BLaER1 (cell line): ENCODE measurements at regions not wholly inside any gene's neighbourhood (a gene's known extent, or its start where the extent isn't known, plus 50 kb on each side); places are given as distances from the start of the nearest gene placed in this dataset.

ENCODE experiments used
- H3K27ac ChIP-seq: shearing (Covaris generic); formaldehyde crosslinking; 2 replicates; pipeline ENCODE4 v1.8.1; 2022
- H3K27me3 ChIP-seq: shearing (Covaris generic); formaldehyde crosslinking; 2 replicates; pipeline ENCODE4 v1.8.1; 2022
- H3K36me3 ChIP-seq: shearing (Covaris generic); formaldehyde crosslinking; 2 replicates; pipeline ENCODE4 v1.8.1; 2022
- H3K4me1 ChIP-seq: shearing (Covaris generic); formaldehyde crosslinking; 2 replicates; pipeline ENCODE4 v1.8.1; 2022
- H3K4me2 ChIP-seq: shearing (Covaris generic); formaldehyde crosslinking; 2 replicates; pipeline ENCODE4 v1.8.1; 2022
- H3K4me3 ChIP-seq: shearing (Covaris generic); formaldehyde crosslinking; 2 replicates; pipeline ENCODE4 v1.8.1; 2022
- H3K9ac ChIP-seq: shearing (Covaris generic); formaldehyde crosslinking; 2 replicates; pipeline ENCODE4 v1.8.1; 2022
- H3K9me3 ChIP-seq: shearing (Covaris generic); formaldehyde crosslinking; 2 replicates; pipeline ENCODE4 v1.8.1; 2022
- H4K20me1 ChIP-seq: shearing (Covaris generic); formaldehyde crosslinking; 2 replicates; pipeline ENCODE4 v1.8.1; 2022
- Cebpa-rat ChIP-seq: shearing (Covaris generic); IDR thresholded peaks from 2 replicates; pipeline ENCODE4 v1.8.1; 2022

DNA sequence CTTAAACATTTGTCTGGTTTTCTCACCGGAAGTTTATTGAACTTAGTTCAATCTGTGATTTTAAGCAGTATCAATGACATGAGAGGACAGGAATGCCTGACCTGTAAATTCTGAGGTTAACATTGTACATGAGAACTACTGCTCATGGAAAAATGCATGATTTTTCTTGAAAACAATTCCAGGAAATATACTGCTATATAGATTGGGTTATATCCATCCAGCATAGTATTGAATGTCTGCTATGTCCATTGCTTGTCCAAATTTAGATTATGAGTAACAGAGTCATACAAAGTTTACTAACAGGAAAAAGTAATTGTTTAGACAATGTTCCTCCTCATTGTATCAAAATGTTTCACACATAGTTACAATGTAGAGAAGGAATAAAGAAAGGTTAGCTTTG is 606.8 kb downstream of the DACH1 start:
- no peak for TF ChIP-seq Cebpa-rat
- Histone ChIP-seq H3K4me1 (no peaks in the 10 kb centered on the region), H3K36me3 (no peaks in the 10 kb centered on the region), H3K27me3 (no peaks in the 10 kb centered on the region), H3K9me3 (no peaks in the 10 kb centered on the region), H3K4me3 (no peak overlapping the region), H3K27ac (no peak overlapping the region), H3K9ac (no peak overlapping the region), H3K4me2 (no peak overlapping the region), H4K20me1 (no peaks in the 10 kb centered on the region)

DNA sequence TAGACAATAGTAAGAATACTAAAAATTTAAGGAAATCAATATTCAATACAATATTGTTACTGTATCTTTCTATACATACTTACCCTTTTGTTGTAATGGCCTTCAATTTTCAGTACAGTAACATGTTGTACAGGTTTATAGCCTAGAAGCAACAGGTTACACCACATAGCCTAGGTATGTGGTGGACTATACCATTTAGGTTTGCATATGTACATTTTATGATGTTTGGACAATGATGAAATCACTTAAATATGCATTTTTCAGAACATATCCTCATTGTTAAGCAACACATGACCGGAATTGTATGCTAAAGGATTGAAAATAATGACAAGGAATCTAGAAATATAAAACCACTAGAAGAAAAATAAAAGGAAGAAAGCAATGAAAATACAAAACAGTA is 611.4 kb downstream of the DACH1 start:
- Histone ChIP-seq H3K9ac (no peak overlapping the region), H3K4me2 (no peak overlapping the region), H4K20me1 (no peaks in the 10 kb centered on the region), H3K4me3 (no peak overlapping the region), H3K4me1 (no peaks in the 10 kb centered on the region), H3K9me3 (no peaks in the 10 kb centered on the region), H3K27me3 (no peaks in the 10 kb centered on the region), H3K36me3 (no peaks in the 10 kb centered on the region), H3K27ac (no peak overlapping the region)
- TF ChIP-seq Cebpa-rat, result no peak

DNA sequence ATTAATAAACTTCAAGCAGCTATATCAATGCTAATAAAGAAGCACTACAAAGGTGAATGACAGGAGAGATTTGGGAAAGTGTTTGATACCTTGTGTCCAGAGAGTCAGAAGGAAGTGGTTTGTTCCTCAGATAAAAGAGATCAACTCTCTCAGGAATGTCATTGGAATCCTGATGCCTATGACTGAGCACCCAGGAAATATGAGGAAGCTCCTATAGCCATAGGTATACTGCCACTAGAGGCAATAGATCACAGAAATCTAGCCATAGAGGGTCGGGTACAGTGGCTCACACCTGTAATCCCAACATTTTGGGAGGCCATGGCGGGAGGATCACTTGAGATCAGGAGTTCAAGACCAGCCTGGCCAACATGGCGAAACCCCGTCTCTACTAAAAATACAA is 612.6 kb downstream of the DACH1 start:
- Histone ChIP-seq H3K27ac (no peak overlapping the region), H3K4me3 (no peak overlapping the region), H3K9me3 (no peaks in the 10 kb centered on the region), H3K4me2 (no peak overlapping the region), H3K27me3 (no peaks in the 10 kb centered on the region), H3K9ac (no peak overlapping the region), H3K36me3 (no peaks in the 10 kb centered on the region), H4K20me1 (no peaks in the 10 kb centered on the region), H3K4me1 (no peaks in the 10 kb centered on the region)
- no peak for TF ChIP-seq Cebpa-rat

DNA sequence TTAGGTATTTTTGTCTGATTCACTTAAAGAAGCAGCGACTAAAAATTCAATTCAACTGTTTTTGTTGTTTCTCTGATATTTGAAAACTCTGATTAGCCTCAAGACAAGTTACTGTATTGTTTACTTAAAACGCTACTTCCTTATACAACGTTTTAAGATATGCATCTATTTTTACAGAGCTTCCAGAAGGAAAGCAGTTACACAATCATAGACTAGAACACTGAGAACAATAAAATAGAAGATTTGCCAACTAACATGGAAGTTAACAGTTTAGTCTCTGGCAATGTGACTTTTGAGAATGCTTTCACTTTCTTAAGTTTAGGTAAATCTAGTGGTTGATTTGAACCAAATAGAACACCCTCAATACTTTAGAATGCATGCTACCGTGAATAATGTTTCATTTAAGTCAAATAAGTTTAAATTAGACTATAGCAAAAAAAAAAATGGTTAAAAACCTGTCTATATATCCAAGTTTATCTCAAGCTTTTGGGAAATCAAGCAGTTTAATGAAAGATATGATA is 614.8 kb downstream of the DACH1 start:
- H3K4me1 ChIP-seq, result no peaks in the 10 kb centered on the region
- no peak overlapping the region for H3K9ac ChIP-seq
- H3K27me3 ChIP-seq, result no peaks in the 10 kb centered on the region
- no peaks in the 10 kb centered on the region for H3K9me3 ChIP-seq
- TF ChIP-seq Cebpa-rat, result no peak
- no peaks in the 10 kb centered on the region for H4K20me1 ChIP-seq
- H3K27ac ChIP-seq, result no peak overlapping the region
- no peak overlapping the region for H3K4me2 ChIP-seq
- no peaks in the 10 kb centered on the region for H3K36me3 ChIP-seq
- no peak overlapping the region for H3K4me3 ChIP-seq

DNA sequence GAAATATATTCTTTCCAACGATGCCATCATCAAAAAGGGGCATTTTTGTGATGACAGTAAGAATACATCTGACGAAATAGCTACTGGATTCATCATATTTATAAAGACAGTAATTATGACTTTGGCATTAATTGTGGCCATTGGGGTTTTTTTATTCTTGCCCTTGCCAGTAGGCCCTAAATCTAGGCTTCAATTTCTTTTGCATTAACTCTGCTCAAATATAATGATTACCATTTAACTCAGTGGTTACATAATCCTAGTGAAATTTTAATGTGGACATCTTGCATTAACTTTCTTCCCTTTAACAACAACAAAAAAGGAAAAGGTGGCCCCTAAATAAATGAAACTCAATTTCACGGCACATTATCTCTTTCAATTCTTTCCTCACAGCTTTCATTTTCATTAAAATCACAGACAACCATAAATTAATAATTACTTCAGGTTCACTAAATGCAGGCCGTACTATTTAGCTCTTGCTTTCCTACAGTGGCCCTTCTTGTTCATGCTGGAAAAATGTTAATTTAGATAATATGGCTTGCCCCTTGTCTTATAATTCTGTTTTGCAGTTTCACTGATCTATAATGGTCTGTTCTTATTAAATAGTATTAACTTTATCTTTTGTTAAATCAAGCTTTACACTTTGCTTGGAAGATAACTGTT is 615.6 kb downstream of the DACH1 start:
- H3K4me1 ChIP-seq, result no peaks in the 10 kb centered on the region
- H3K36me3 ChIP-seq, result no peaks in the 10 kb centered on the region
- H3K4me2 ChIP-seq, result no peak overlapping the region
- no peaks in the 10 kb centered on the region for H3K9me3 ChIP-seq
- no peak overlapping the region for H3K9ac ChIP-seq
- no peak overlapping the region for H3K4me3 ChIP-seq
- H3K27me3 ChIP-seq, result no peaks in the 10 kb centered on the region
- H4K20me1 ChIP-seq, result no peaks in the 10 kb centered on the region
- no peak overlapping the region for H3K27ac ChIP-seq
- TF ChIP-seq Cebpa-rat, result no peak

DNA sequence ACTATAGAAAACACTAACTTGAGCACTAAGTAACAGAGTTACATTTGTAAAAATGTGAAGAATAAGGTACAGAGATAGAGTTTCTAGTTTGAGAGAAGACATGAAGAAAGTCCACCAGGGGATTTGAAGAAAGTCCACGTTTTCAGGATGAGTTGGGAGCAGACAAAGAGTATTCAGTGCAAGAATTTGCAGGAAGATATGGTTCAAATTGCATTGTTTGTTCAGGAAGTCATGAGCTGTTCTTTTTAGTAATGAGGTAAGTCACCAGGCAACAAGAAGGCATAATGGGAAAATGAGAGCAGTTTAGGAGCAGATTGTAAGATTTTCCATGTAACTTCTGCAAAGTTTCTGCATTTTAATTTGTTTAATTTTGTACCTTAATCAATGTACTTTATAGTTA is 618.0 kb downstream of the DACH1 start:
- Histone ChIP-seq H3K4me2 (no peak overlapping the region), H3K9me3 (no peaks in the 10 kb centered on the region), H3K27ac (no peak overlapping the region), H4K20me1 (no peaks in the 10 kb centered on the region), H3K4me3 (no peak overlapping the region), H3K9ac (no peak overlapping the region), H3K27me3 (no peaks in the 10 kb centered on the region), H3K36me3 (no peaks in the 10 kb centered on the region), H3K4me1 (no peaks in the 10 kb centered on the region)
- TF ChIP-seq Cebpa-rat, result no peak

DNA sequence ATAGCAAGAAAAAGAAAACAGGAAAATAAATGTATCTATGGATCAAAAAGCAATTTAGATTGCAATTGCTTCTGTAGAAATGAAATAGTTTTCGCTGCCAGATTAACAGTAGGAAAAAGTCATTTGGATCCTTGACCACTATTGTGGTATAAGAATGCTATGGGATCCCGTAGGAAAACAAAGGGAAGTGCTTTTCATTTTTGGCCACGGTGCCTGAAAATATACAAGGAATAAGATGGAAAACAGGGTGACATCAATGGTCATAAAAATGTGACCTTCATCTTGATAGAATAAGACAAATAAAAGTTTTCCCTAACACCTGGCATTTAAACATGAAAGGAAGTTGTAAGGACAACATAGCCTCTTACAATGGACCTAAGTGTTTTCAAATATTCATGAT is 622.8 kb downstream of the DACH1 start:
- no peak overlapping the region for H3K27ac ChIP-seq
- no peak for TF ChIP-seq Cebpa-rat
- H3K9ac ChIP-seq, result no peak overlapping the region
- no peaks in the 10 kb centered on the region for H3K27me3 ChIP-seq
- no peaks in the 10 kb centered on the region for H4K20me1 ChIP-seq
- no peak overlapping the region for H3K4me2 ChIP-seq
- H3K9me3 ChIP-seq, result no peaks in the 10 kb centered on the region
- H3K36me3 ChIP-seq, result no peaks in the 10 kb centered on the region
- H3K4me1 ChIP-seq, result 0 out of 2 replicates have a peak, but pooled peaks cover 5% of the 10 kb centered on the region
- no peak overlapping the region for H3K4me3 ChIP-seq

DNA sequence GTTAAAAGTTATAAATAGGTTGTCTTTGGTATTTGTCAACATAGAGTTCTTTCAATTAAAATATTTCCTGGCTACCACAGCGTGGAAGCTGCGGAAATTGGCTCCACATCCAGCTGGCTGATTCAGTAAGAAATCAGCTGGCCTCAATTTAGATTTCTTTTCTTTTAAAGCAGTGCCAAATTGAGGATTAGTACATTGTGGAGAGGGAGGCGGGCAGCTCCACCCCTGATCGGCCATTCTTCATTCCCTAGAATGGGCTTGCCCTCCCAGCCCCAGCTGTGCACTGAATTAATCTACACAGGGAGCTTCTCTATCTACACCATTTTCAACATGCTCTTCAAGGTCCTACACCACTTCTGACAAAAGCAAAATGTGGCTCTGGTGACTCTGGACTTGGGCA is 624.8 kb downstream of the DACH1 start:
- Histone ChIP-seq H4K20me1 (no peaks in the 10 kb centered on the region), H3K27ac (no peak overlapping the region), H3K36me3 (no peaks in the 10 kb centered on the region), H3K4me1 (peaks cover 18% of the 10 kb centered on the region), H3K9ac (no peak overlapping the region), H3K9me3 (no peaks in the 10 kb centered on the region; the same call in 1 of the 2 replicates), H3K4me2 (no peak overlapping the region), H3K4me3 (no peak overlapping the region), H3K27me3 (no peaks in the 10 kb centered on the region)
- TF ChIP-seq Cebpa-rat, result no peak

DNA sequence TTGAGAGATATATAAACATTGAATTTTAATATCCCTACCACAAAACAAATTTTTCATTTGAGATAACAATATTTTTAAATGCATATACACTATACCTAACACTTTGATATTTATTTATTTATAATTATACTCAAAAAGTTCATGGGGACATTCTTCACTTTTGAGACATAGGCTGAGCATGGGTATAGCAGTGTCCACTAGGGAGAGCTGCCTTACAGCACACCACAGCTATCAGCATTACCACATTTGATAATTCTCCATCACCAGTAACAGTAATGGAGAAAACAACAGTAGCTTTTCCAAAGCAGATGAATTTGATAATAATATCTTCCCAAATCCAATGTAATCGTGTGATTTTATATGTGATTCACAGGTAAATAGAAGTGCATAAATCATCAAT is 626.1 kb downstream of the DACH1 start:
- Histone ChIP-seq H3K36me3 (no peaks in the 10 kb centered on the region), H3K9me3 (no peaks in the 10 kb centered on the region; the same call in 1 of the 2 replicates), H3K27ac (no peak overlapping the region), H3K4me2 (no peak overlapping the region), H3K27me3 (no peaks in the 10 kb centered on the region), H3K9ac (no peak overlapping the region), H4K20me1 (no peaks in the 10 kb centered on the region), H3K4me1 (peaks cover 29% of the 10 kb centered on the region), H3K4me3 (no peak overlapping the region)
- no peak for TF ChIP-seq Cebpa-rat

DNA sequence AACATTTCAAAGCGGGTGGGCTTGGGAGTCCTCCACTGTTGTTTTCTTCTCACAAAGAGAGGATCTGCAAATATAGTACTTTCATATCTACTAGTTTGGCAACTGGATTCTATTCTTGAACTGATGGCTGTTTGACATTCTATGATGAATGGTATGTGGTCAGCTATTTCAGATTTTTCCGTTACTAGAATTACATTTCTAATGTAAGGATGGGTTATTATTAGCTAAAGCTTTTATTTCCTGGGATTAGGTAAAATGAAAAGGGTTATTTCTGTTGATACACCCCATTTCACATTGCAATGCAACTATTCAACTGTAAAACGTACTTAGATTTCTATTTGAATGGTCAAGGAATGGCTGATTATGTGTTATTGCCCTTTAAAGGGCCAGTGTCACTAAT is 629.7 kb downstream of the DACH1 start:
- no peak overlapping the region for H3K4me3 ChIP-seq
- H3K27me3 ChIP-seq, result no peaks in the 10 kb centered on the region
- TF ChIP-seq Cebpa-rat, result no peak
- peaks cover 29% of the 10 kb centered on the region for H3K4me1 ChIP-seq
- peak overlapping the region; percentile 36 for H3K27ac ChIP-seq
- H4K20me1 ChIP-seq, result no peaks in the 10 kb centered on the region
- no peak overlapping the region for H3K9ac ChIP-seq
- peaks cover 9% of the 10 kb centered on the region; the same call in 1 of the 2 replicates for H3K9me3 ChIP-seq
- H3K4me2 ChIP-seq, result peak overlapping the region; percentile 65
- H3K36me3 ChIP-seq, result no peaks in the 10 kb centered on the region
